RWPE1 (cell line): ENCODE measurements at regions not wholly inside any gene's neighbourhood (a gene's known extent, or its start where the extent isn't known, plus 50 kb on each side); places are given as distances from the start of the nearest gene placed in this dataset.
"Not testable (repeated sequence)": the region's sequence is repeated elsewhere in the genome, so short reads cannot be mapped to it uniquely, and the experiment has no call there.

Experiments
- CTCF ChIA-PET: fragments of 350-600 bp; sonication (Branson Sonifier 250); formaldehyde crosslinking; extraction: SDS; loops from one replicate; lab custom pipeline; 2021; lab: Yijun Ruan, JAX
- POLR2A ChIA-PET: fragments of 400-600 bp; formaldehyde crosslinking; extraction: SDS; loops from one replicate; lab custom pipeline; 2020; ENCODE audit warnings: antibody characterized with exemption; ENCODE audit not compliant: low non-redundant PET; lab: Yijun Ruan, JAX
- DNase-seq: peaks from one replicate; pipeline ENCODE4 v3.0.0; 2012; ENCODE audit warnings: low spot score
- H3K27ac ChIP-seq: fragments of 450-650 bp; 2 replicates; pipeline ENCODE4 v1.5.1; 2017
- TF ChIP-seq, protein P1 (sequence below): fragments of 450-650 bp; conservative IDR thresholded peaks from 2 replicates; pipeline ENCODE4 v1.5.1; 2017; ENCODE audit warnings: low read depth, mild to moderate bottlenecking

DNA sequence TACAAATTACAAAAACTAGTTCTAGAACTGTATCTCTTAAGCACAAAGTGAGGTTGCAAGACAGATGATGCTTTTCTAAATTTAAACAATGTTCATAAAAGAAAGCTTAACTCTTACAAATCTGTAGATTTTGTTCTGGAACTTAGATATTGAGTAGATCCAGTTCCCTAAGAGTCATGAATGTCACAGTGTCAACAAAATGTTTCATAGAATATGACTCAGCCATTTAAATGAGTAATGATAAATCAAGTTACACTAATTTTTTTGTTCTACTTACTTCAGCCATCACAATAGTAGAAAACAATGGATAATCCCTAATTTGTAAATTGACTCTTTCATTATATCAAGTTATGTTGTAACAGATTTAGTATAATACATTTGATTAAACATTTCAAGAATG lies 239.7 kb downstream of the MEF2C start:
- DNase-seq: no peak
- POLR2A ChIA-PET: no interaction called here
- CTCF ChIA-PET: interaction anchor here (0.5 kb wide), 1 partner anchor 342 kb away, joined by 3 read pairs; no protein-coding TSS in a partner anchor
- TF ChIP-seq, protein P1, sequence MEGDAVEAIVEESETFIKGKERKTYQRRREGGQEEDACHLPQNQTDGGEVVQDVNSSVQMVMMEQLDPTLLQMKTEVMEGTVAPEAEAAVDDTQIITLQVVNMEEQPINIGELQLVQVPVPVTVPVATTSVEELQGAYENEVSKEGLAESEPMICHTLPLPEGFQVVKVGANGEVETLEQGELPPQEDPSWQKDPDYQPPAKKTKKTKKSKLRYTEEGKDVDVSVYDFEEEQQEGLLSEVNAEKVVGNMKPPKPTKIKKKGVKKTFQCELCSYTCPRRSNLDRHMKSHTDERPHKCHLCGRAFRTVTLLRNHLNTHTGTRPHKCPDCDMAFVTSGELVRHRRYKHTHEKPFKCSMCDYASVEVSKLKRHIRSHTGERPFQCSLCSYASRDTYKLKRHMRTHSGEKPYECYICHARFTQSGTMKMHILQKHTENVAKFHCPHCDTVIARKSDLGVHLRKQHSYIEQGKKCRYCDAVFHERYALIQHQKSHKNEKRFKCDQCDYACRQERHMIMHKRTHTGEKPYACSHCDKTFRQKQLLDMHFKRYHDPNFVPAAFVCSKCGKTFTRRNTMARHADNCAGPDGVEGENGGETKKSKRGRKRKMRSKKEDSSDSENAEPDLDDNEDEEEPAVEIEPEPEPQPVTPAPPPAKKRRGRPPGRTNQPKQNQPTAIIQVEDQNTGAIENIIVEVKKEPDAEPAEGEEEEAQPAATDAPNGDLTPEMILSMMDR: no peak
- H3K27ac ChIP-seq: no peak overlapping the region

DNA sequence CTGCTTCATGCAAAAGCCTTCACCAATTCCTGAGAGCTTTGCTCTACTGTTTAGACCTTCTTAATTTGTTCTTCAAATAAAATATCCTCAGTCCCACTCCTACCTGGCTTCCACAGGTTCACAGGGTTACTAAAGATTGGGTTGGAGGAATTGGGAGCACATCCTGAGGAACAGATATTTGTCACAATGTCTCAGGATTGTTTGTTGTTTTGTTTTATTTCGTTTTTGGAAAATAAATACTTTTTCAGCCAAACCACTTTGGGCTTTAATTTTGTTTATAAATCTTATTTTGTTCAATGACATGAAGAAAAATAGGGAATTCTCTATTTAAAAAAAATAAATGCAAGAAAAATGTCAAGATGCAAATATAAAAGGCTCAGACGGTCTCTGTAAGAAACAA lies 249.0 kb downstream of the MEF2C start:
- TF ChIP-seq, protein P1: no peak
- ChIA-PET POLR2A (no interaction called here), CTCF (interaction anchor here (0.6 kb wide), 2 partner anchors 57 to 256 kb away, joined by 3 read pairs; no protein-coding TSS in a partner anchor)
- no peak for DNase-seq
- H3K27ac ChIP-seq: no peak overlapping the region

DNA sequence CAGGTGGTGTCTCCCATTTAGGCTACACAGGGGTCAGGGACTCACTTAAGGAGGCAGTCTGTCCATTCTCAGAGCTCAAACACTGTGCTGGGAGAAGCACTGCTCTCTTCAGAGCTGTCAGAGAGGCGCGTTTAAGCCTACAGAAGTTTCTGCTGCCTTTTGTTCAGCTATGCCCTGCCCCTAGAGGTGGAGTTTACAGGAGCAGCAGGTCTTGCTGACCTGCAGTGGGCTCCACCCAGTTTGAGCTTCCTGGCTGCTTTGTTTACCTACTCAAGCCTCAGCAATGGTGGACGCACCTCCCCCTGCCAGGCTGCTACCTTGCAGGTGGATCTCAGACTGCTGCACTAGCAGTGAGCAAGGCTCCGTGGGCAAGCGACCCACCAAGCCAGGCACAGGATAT lies 260.1 kb downstream of the MEF2C start:
- POLR2A ChIA-PET: not testable (repeated sequence)

GRCh38 chr5:88615767-88616166 lies 267.2 kb downstream of the MEF2C start:
- POLR2A ChIA-PET, CTCF ChIA-PET, H3K27ac ChIP-seq, DNase-seq: not testable (repeated sequence)

More for the DNA sequence above, 260.1 kb downstream of the MEF2C start:
- not testable (repeated sequence) for H3K27ac ChIP-seq, DNase-seq
- CTCF ChIA-PET: interaction anchor here (0.6 kb wide), 1 partner anchor 872 kb away, joined by 3 read pairs; no protein-coding TSS in a partner anchor

- POLR2A ChIA-PET: no interaction called here
- no peak overlapping the region for H3K27ac ChIP-seq
- DNase-seq: no peak
- CTCF ChIA-PET: no interaction called here
- TF ChIP-seq, protein P1: no peak
These were observed 269.9 kb downstream of the MEF2C start for GRCh38 chr5:88613051-88613450.

DNA sequence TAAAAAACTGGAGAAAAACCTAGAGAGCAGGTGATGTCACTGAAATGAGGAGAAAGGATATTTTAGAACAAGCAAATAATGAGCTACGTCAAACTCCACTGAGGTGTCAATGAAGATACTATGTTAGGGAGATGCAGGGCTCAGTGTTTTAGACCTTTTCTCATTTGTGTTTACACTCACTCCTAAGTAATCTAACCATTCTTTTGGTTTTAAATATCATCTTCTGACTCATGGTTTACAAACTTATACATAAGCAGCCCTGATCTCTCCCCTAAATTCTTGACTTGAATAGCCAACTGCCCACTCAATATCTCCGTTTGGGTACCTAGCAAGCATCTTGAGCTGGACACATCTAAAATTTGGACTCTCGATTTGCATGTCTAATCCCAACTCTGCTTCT lies 272.4 kb downstream of the MEF2C start:
- ChIA-PET POLR2A (no interaction called here), CTCF (no interaction called here)
- no peak overlapping the region for H3K27ac ChIP-seq
- TF ChIP-seq, protein P1: no peak
- no peak for DNase-seq

DNA sequence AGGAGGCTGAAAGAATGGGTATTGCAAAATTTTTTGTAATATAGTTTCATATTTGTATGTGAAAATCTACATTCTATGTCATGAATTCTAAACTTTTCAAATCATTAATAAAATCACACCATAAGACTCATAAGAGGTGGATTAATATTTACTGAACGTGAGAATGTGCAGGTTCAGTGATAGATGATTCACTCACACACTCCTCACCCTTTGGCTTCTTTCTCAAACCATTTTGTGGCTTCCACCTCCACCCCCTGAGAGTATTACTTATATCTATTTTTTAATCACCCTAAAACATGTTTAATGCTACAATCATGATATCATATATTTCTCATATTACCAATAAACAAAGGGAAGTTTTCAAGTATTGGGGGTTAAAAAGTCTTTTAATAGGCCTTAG lies 275.5 kb downstream of the MEF2C start:
- CTCF ChIA-PET: no interaction called here
- DNase-seq: no peak
- TF ChIP-seq, protein P1: no peak
- POLR2A ChIA-PET: no interaction called here
- no peak overlapping the region for H3K27ac ChIP-seq

GRCh38 chr5:88606626-88607025 lies 276.4 kb downstream of the MEF2C start:
- TF ChIP-seq, protein P1: no peak
- no peak overlapping the region for H3K27ac ChIP-seq
- no peak for DNase-seq
- POLR2A ChIA-PET: no interaction called here
- CTCF ChIA-PET: no interaction called here
